ENCODE measurements at regions not wholly inside any gene's neighbourhood (a gene's known extent, or its start where the extent isn't known, plus 50 kb on each side); places are given as distances from the start of the nearest gene placed in this dataset.

- POLR2A ChIA-PET: no interaction called here
- H3K27me3 ChIP-seq (ENCODE audit: control insufficient read depth in 1 of 2, insufficient read depth in 2 of 2, low read length in 2 of 2): no peaks in the 10 kb centered on the region
- in situ Hi-C loops (cut with HindIII; ENCODE audit: extremely low pct_ligation_motif_present, low pct_unique_long_range_greater_than_20kb): no loop called here
- ATAC-seq (no peak), DNase-seq (ENCODE audit: low spot score) (no peak), FAIRE-seq (no peak)
- no peaks in the 10 kb centered on the region for H3K4me1 ChIP-seq (ENCODE audit: insufficient read depth, low read length)
- H3K79me2 ChIP-seq (ENCODE audit: insufficient read depth, low read length): no peaks in the 10 kb centered on the region
- no peak overlapping the region for H3K27ac ChIP-seq (ENCODE audit: extremely low read length, insufficient read depth, low read length)
- no peaks in the 10 kb centered on the region for H3K9me3 ChIP-seq (ENCODE audit: low read length)
- H2AFZ ChIP-seq (ENCODE audit: low read length): no peak overlapping the region
- CTCF ChIA-PET (ENCODE audit: low intra/inter-chr PET ratio, low total read pairs): no interaction called here
- H4K20me1 ChIP-seq (ENCODE audit: insufficient read depth, low read length): no peaks in the 10 kb centered on the region
- TF ChIP-seq MTF2 (CRISPR knock-in tag; IDR thresholded peaks at IDR 0.05; ENCODE audit: borderline replicate concordance): no peak
- no peak for TF ChIP-seq ZNF773 (CRISPR knock-in tag; IDR thresholded peaks at IDR 0.05; ENCODE audit: borderline replicate concordance)
- no peak for TF ChIP-seq ZNF552 (CRISPR knock-in tag; IDR thresholded peaks at IDR 0.05; ENCODE audit: borderline replicate concordance)
- no peak for TF ChIP-seq MAFF (IDR thresholded peaks at IDR 0.05; ENCODE audit: low read depth, low read length)
- TF ChIP-seq REST (IDR thresholded peaks at IDR 0.05; ENCODE audit: borderline replicate concordance in 1 of 2, low read depth in 1 of 2, low read length in 2 of 2): no peak
- TF ChIP-seq ZNF776 (CRISPR knock-in tag; IDR thresholded peaks at IDR 0.05): no peak
- no peak for TF ChIP-seq ZNF264 (CRISPR knock-in tag; IDR thresholded peaks at IDR 0.05)
- no peak for TF ChIP-seq U2AF1 (optimal IDR thresholded peaks at IDR 0.05; ENCODE audit: low read depth, low read length)
- no peak for TF ChIP-seq HDAC1 (CRISPR knock-in tag; IDR thresholded peaks at IDR 0.05)
- TF ChIP-seq EZH2 (conservative IDR thresholded peaks at IDR 0.05; ENCODE audit: low read depth, low read length): no peak
- no peak for TF ChIP-seq TOPORS (CRISPR knock-in tag; IDR thresholded peaks at IDR 0.05)
- no peak overlapping the region for H3K4me3 ChIP-seq (replicated peaks in 1 of 3; ENCODE audit: insufficient read depth in 1 of 3, low read depth in 2 of 3, low read length in 3 of 3)
- intact Hi-C loops (cut with micrococcal nuclease; ENCODE audit: unreplicated experiment): no loop called here
- H3K4me2 ChIP-seq (ENCODE audit: low read depth, low read length): no peak overlapping the region
- no peaks in the 10 kb centered on the region for H3K36me3 ChIP-seq (replicated peaks in 1 of 2; ENCODE audit: control insufficient read depth in 1 of 2, insufficient read depth in 2 of 2, low read length in 2 of 2)
- no TSS peak for BruUV-seq (replicated peaks)
- no peak overlapping the region for H3K9ac ChIP-seq (ENCODE audit: insufficient read depth, low read depth, low read length)
Measured at GRCh38 chr4:166312166-166312565, 439.1 kb downstream of the TLL1 start.
